Breast epithelium (tissue), 4 donors: ENCODE measurements at regions not wholly inside any gene's neighbourhood (a gene's known extent, or its start where the extent isn't known, plus 50 kb on each side); places are given as distances from the start of the nearest gene placed in this dataset.

Experiments used
- DNase-seq, 2 donors: peaks; one replicate each; pipeline ENCODE4 v3.0.0-alpha.2; 2019; ENCODE audit warnings: low spot score in 2 of 2
- H3K27ac ChIP-seq, 2 donors: fragments of 200-600 bp; sonication (generic) in 1 of 2; one replicate each; pipeline ENCODE4 v1.5.1; 2016 to 2019; ENCODE audit warnings: mild to moderate bottlenecking in 1 of 2
- H3K27me3 ChIP-seq, 2 donors: fragments of 200-600 bp; sonication (generic) in 1 of 2; one replicate each; pipeline versions ENCODE4 v1.5.1 to v1.6.0; 2017 to 2019; ENCODE audit warnings: control low read depth in 1 of 2, mild to moderate bottlenecking in 1 of 2
- H3K36me3 ChIP-seq: fragments of 200-600 bp; one replicate; pipeline ENCODE4 v1.5.1; 2019
- H3K4me1 ChIP-seq, 2 donors: fragments of 200-600 bp; sonication (generic); one replicate each; pipeline ENCODE4 v1.5.1; 2016 to 2019; ENCODE audit warnings: control low read depth in 1 of 2
- H3K4me3 ChIP-seq, 3 donors: fragments of 200-600 bp; sonication (generic); 1 replicate in 2 of 3; 2 replicates in 1 of 3; pipeline ENCODE4 v1.5.1; 2016 to 2019; ENCODE audit warnings: mild to moderate bottlenecking in 3 of 3, moderate library complexity in 2 of 3
- H3K9me3 ChIP-seq, 2 donors: fragments of 200-600 bp; sonication (generic) in 1 of 2; one replicate each; pipeline ENCODE4 v1.5.1; 2016 to 2019; ENCODE audit warnings: control low read depth in 1 of 2
- POLR2A ChIP-seq: fragments of 450-650 bp; IDR thresholded peaks from one replicate; pipeline ENCODE4 v1.6.1; 2016; ENCODE audit warnings: antibody characterized with exemption, mild to moderate bottlenecking, moderate library complexity
- POLR2AphosphoS5 ChIP-seq, 3 donors: sonication (generic); formaldehyde crosslinking; IDR thresholded peaks; one replicate each; pipeline ENCODE4 v1.6.1; 2017; ENCODE audit warnings: antibody characterized with exemption in 3 of 3
- intact Hi-C: fragments of 100-400 bp; cut with DNase I; formaldehyde crosslinking; loops from one replicate; pipeline ENCODE4 v1.15.1; 2023; ENCODE audit warnings: low total_unique reads
- TF ChIP-seq, protein P1 (sequence below), 3 donors: fragments of 450-650 bp; IDR thresholded peaks; one replicate each; pipeline ENCODE4 v1.5.1; 2016 to 2017; ENCODE audit warnings: antibody characterized with exemption in 3 of 3, mild to moderate bottlenecking in 3 of 3, moderate library complexity in 3 of 3

DNA sequence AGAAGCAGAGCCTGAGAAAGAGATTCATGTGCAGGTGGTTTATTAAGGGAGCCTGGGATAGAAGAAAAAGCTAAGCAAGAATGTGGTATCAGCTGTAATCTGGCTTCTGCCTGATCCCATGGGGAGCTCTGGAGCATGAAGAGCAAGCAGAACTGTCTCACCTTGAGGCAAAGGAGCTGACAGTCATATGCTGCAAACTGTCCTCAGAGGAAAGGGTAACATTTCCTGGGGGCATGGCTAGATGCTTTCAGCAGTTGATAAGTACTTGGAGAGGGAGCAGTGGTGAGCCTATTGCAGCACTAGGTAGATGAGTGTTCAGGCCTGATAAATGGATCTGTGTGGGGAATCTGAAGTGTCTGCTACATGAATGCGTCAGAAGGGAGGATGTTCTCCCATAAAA is 621.5 kb upstream of the BTBD3 start:
- intact Hi-C loops, result no loop called here
- TF ChIP-seq POLR2A (no peak), POLR2AphosphoS5 (IDR thresholded peaks at IDR 0.05) (no peak)
- TF ChIP-seq, protein P1, sequence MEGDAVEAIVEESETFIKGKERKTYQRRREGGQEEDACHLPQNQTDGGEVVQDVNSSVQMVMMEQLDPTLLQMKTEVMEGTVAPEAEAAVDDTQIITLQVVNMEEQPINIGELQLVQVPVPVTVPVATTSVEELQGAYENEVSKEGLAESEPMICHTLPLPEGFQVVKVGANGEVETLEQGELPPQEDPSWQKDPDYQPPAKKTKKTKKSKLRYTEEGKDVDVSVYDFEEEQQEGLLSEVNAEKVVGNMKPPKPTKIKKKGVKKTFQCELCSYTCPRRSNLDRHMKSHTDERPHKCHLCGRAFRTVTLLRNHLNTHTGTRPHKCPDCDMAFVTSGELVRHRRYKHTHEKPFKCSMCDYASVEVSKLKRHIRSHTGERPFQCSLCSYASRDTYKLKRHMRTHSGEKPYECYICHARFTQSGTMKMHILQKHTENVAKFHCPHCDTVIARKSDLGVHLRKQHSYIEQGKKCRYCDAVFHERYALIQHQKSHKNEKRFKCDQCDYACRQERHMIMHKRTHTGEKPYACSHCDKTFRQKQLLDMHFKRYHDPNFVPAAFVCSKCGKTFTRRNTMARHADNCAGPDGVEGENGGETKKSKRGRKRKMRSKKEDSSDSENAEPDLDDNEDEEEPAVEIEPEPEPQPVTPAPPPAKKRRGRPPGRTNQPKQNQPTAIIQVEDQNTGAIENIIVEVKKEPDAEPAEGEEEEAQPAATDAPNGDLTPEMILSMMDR (IDR thresholded peaks at IDR 0.05), result no peak

DNA sequence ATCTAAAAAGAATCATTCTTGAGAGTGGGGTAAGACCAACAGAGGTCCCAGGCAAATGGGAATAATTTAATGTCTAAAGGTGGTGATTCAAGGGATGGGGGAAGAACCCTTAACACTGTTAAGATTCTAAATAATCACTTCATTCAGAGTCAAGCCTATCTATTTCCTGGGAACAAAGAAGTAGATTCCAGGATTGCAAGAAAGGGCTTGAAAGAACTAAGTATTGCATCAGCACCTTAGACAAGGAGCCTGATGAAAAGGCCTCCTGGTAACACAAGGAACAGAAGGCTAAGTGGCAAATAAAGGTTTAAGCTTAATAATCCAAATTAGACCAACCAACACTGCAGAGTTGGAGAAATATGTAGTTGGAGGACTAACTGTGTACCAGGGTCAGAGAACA is 620.7 kb upstream of the BTBD3 start:
- intact Hi-C loops, result no loop called here
- Histone ChIP-seq H3K27ac (no peak overlapping the region), H3K4me3 (no peak overlapping the region), H3K36me3 (no peaks in the 10 kb centered on the region), H3K27me3 (no peaks in the 10 kb centered on the region), H3K4me1 (no peaks in the 10 kb centered on the region), H3K9me3 (no peaks in the 10 kb centered on the region)
- TF ChIP-seq POLR2AphosphoS5 (IDR thresholded peaks at IDR 0.05), result no peak
- no peak for DNase-seq

More for the DNA sequence above, 621.5 kb upstream of the BTBD3 start:
- H3K36me3 ChIP-seq, result no peaks in the 10 kb centered on the region
- H3K9me3 ChIP-seq, result no peaks in the 10 kb centered on the region
- H3K4me3 ChIP-seq, result no peak overlapping the region
- no peak overlapping the region for H3K27ac ChIP-seq
- H3K4me1 ChIP-seq, result no peaks in the 10 kb centered on the region
- no peaks in the 10 kb centered on the region for H3K27me3 ChIP-seq
- no peak for DNase-seq

DNA sequence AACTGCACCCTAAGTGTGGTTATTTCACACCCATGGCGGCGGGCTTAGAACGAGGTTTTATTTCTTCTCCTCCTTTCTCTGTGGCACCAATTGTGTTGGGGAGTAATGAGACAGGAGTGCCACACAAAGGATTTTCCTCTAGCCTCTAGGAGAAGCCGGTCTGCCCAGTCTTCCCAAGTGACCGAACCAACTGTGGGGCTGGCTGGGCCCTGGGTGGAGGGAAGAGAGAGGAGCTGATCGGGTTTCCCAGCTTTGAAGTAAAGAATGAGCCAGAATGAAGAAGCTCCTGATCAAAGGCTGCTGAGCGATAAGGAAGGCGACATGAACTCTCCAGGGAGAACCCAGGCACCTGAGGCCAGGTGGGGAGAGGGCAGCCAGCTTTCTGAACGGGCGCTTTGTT is 616.0 kb upstream of the BTBD3 start:
- intact Hi-C loops, result no loop called here
- Histone ChIP-seq H3K4me1 (no peaks in the 10 kb centered on the region), H3K4me3 (no peak overlapping the region), H3K36me3 (no peaks in the 10 kb centered on the region), H3K27me3 (no peaks in the 10 kb centered on the region), H3K9me3 (no peaks in the 10 kb centered on the region), H3K27ac (no peak overlapping the region)
- DNase-seq, result no peak
- TF ChIP-seq POLR2A, result no peak
- TF ChIP-seq, protein P1 (IDR thresholded peaks at IDR 0.05), result no peak
- TF ChIP-seq POLR2AphosphoS5 (IDR thresholded peaks at IDR 0.05), result no peak

DNA sequence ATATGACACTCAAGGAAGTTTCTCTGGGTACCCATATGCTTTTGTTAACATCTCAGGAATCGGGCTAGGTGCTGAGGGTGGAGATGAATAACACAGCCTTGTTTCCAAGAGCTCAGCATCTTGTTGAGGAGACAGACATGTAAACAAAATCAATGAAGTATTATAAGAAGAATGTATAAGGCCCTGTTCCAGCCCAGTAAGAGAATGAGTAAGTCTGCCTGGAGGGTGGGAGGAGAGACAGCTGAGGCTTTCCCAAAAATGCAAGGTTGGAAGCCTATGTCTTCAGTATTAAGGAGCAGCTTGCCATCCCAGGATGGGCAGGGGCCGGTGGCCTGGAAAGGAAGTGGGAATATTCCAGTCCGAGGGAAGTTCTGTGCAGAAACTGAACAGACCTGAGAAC is 615.3 kb upstream of the BTBD3 start:
- H3K4me1 ChIP-seq, result no peaks in the 10 kb centered on the region
- TF ChIP-seq, protein P1 (IDR thresholded peaks at IDR 0.05), result no peak
- TF ChIP-seq POLR2A, result no peak
- no peak for TF ChIP-seq POLR2AphosphoS5 (IDR thresholded peaks at IDR 0.05)
- H3K36me3 ChIP-seq, result no peaks in the 10 kb centered on the region
- no peaks in the 10 kb centered on the region for H3K9me3 ChIP-seq
- H3K27me3 ChIP-seq, result no peaks in the 10 kb centered on the region
- H3K27ac ChIP-seq, result no peak overlapping the region
- no peak for DNase-seq
- intact Hi-C loops, result no loop called here
- H3K4me3 ChIP-seq, result no peak overlapping the region

DNA sequence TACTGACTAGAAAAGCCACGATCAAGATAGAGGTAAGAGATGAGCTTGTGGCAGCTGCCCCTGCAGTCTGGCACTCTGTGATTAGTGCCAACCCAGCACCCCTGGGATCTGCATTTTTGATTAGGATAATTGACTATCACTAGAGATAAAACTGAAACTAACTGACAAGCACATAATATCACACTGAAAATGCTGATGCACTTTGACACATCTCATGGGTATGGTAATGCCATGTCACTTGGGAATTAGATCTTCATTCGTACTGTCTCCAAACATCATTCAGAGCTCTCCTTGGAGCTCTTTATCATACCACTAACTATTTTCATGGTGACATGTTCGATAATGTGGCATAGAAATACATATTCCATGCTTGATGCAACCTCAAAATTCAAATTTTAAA is 612.9 kb upstream of the BTBD3 start:
- no peak overlapping the region for H3K27ac ChIP-seq
- H3K36me3 ChIP-seq, result no peaks in the 10 kb centered on the region
- no peaks in the 10 kb centered on the region for H3K9me3 ChIP-seq
- TF ChIP-seq POLR2A (no peak), POLR2AphosphoS5 (IDR thresholded peaks at IDR 0.05) (no peak)
- TF ChIP-seq, protein P1 (IDR thresholded peaks at IDR 0.05), result no peak
- no peaks in the 10 kb centered on the region for H3K4me1 ChIP-seq
- H3K4me3 ChIP-seq, result no peak overlapping the region
- intact Hi-C loops, result no loop called here
- no peaks in the 10 kb centered on the region for H3K27me3 ChIP-seq
- DNase-seq, result no peak

DNA sequence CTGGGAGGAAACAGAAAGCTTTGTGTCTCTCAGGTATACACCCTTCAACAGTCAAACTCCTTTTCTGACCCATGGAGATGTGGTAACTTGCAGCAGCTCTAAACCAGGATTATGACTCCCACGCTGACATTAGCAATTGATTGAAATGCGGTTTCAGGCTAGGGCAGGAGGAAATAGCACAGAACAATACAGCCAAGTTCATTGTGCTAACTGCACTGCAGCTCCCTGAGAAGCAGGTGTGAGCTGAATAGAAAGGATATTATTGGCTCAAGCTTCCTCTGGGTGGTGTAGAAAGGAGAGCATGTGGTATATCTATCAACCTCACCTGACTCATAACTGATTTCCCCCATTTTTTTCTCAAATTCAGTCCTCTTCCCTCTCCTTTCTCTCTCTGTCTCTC is 612.3 kb upstream of the BTBD3 start:
- DNase-seq, result no peak
- intact Hi-C loops, result no loop called here
- H3K4me1 ChIP-seq, result no peaks in the 10 kb centered on the region
- no peak for TF ChIP-seq POLR2A
- TF ChIP-seq, protein P1 (IDR thresholded peaks at IDR 0.05), result no peak
- no peak for TF ChIP-seq POLR2AphosphoS5 (IDR thresholded peaks at IDR 0.05)
- H3K9me3 ChIP-seq, result no peaks in the 10 kb centered on the region
- no peaks in the 10 kb centered on the region for H3K27me3 ChIP-seq
- no peak overlapping the region for H3K4me3 ChIP-seq
- no peak overlapping the region for H3K27ac ChIP-seq
- no peaks in the 10 kb centered on the region for H3K36me3 ChIP-seq
